Tibial nerve (tissue), 4 donors: ENCODE measurements at regions not wholly inside any gene's neighbourhood (a gene's known extent, or its start where the extent isn't known, plus 50 kb on each side); places are given as distances from the start of the nearest gene placed in this dataset.

Experiments
- DNase-seq, 2 donors: peaks; one replicate each; pipeline ENCODE4 v3.0.0-alpha.2; 2019; ENCODE audit warnings: low spot score in 2 of 2
- H3K27ac ChIP-seq, 4 donors: fragments of 200-600 bp; sonication (generic) in 3 of 4; one replicate each; pipeline ENCODE4 v1.5.1; 2017 to 2019; ENCODE audit warnings: mild to moderate bottlenecking in 1 of 4
- H3K27me3 ChIP-seq, 2 donors: fragments of 200-600 bp; sonication (generic) in 1 of 2; one replicate each; pipeline versions ENCODE4 v1.5.1 to v1.6.0; 2017 to 2019
- H3K36me3 ChIP-seq, 3 donors: fragments of 200-600 bp; sonication (generic); one replicate each; pipeline ENCODE4 v1.5.1; 2018 to 2019
- H3K4me1 ChIP-seq, 4 donors: fragments of 200-600 bp; sonication (generic) in 3 of 4; one replicate each; pipeline ENCODE4 v1.5.1; 2017 to 2019
- H3K4me3 ChIP-seq, 4 donors: fragments of 200-600 bp; sonication (generic) in 3 of 4; one replicate each; pipeline ENCODE4 v1.5.1; 2017 to 2019; ENCODE audit warnings: mild to moderate bottlenecking in 1 of 4, moderate library complexity in 1 of 4
- H3K9me3 ChIP-seq, 4 donors: fragments of 200-600 bp; sonication (generic) in 3 of 4; one replicate each; pipeline ENCODE4 v1.5.1; 2017 to 2019
- EP300 ChIP-seq, 2 donors: sonication (generic); formaldehyde crosslinking; IDR thresholded peaks; one replicate each; pipeline ENCODE4 v1.6.1; 2017; ENCODE audit warnings: antibody characterized with exemption in 2 of 2, mild to moderate bottlenecking in 1 of 2
- POLR2A ChIP-seq, 2 donors: fragments of 450-650 bp; IDR thresholded peaks; one replicate each; pipeline ENCODE4 v1.6.1; 2017; ENCODE audit warnings: antibody characterized with exemption in 2 of 2, mild to moderate bottlenecking in 2 of 2, moderate library complexity in 2 of 2
- WGBS, 2 donors: methylation state at CpG; one replicate each; pipeline ENCODE4 v1.1.5; 2018; 5-methylcytosine and 5-hydroxymethylcytosine counted together
- TF ChIP-seq, protein P1 (sequence below), 5 experiments: fragments of 200-600 bp in 3 of 5; fragments of 450-650 bp in 2 of 5; sonication (generic) in 3 of 5; IDR thresholded peaks; one replicate each; pipeline ENCODE4 v1.5.1; 2016 to 2019; ENCODE audit warnings: antibody characterized with exemption in 5 of 5, mild to moderate bottlenecking in 3 of 5, moderate library complexity in 2 of 5

DNA sequence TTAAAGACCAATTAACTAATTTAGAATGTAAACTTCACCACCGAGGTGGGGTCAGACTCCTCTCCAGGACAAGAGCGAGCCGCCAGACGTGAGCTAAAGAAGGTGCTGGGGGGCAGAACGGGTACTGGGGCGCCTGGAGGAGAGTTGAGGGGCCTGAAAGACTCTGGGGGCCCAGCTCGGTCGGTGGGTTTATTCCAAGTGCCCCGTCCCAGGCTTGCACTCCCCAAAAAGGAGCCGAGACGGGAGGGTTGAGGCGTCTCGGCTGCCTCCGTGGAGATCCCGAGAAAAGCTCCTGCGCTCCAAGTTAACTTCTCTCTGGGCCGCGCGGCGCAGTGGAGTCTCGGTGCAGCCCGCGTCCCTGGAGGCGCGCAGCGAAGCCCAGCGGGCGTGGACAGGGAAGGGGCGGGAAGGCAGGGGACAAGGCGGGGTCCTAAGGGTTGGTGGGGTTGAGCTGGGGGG lies 553.3 kb downstream of the TFEC start:
- Histone ChIP-seq H3K9me3 (no peaks in the 10 kb centered on the region), H3K36me3 (no peaks in the 10 kb centered on the region), H3K4me1 (peaks cover 0 to 23% (median 0%) of the 10 kb centered on the region in 4 donors), H3K27ac (peak overlapping the region in 1 of 4 donors; percentile 33), H3K4me3 (peak overlapping the region; percentile 29 to 57 (median 41)), H3K27me3 (peaks cover 0 to 7% of the 10 kb centered on the region in 2 donors)
- DNase-seq = no peak
- TF ChIP-seq POLR2A (IDR thresholded peaks at IDR 0.05) = no peak
- TF ChIP-seq EP300 (IDR thresholded peaks at IDR 0.05) = no peak
- TF ChIP-seq, protein P1, sequence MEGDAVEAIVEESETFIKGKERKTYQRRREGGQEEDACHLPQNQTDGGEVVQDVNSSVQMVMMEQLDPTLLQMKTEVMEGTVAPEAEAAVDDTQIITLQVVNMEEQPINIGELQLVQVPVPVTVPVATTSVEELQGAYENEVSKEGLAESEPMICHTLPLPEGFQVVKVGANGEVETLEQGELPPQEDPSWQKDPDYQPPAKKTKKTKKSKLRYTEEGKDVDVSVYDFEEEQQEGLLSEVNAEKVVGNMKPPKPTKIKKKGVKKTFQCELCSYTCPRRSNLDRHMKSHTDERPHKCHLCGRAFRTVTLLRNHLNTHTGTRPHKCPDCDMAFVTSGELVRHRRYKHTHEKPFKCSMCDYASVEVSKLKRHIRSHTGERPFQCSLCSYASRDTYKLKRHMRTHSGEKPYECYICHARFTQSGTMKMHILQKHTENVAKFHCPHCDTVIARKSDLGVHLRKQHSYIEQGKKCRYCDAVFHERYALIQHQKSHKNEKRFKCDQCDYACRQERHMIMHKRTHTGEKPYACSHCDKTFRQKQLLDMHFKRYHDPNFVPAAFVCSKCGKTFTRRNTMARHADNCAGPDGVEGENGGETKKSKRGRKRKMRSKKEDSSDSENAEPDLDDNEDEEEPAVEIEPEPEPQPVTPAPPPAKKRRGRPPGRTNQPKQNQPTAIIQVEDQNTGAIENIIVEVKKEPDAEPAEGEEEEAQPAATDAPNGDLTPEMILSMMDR (IDR thresholded peaks at IDR 0.05) = no peak
- WGBS, 2 donors = 1 to 3% methylated on average over 28 to 30 of the region's 30 CpGs

DNA sequence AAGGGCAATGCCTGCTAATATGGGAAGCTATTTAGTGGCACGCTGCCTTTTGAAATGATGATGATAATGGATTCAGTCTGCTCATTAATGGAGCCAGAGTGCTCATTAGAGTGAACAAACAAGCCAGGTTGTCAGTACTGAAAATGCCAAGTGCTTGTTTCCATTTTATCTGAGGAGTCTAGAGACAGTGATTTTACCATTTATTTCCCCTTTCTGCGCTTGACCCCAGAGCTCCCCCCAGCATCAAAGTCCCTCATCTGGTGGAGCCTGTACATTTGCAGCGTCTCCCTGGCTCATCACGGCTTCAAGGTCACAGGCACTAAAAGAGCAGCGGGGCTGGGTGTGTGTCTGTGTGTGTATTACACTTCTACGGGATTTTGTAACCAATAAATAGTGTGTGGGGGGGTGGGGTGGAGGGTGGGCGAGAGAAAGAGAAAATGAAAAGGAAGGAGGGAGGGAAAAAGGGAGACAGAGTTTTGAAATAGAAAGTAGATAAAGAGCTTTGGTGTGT lies 553.8 kb downstream of the TFEC start:
- 6 to 8% methylated on average over 7 of the region's 7 CpGs for WGBS, 2 donors

DNA sequence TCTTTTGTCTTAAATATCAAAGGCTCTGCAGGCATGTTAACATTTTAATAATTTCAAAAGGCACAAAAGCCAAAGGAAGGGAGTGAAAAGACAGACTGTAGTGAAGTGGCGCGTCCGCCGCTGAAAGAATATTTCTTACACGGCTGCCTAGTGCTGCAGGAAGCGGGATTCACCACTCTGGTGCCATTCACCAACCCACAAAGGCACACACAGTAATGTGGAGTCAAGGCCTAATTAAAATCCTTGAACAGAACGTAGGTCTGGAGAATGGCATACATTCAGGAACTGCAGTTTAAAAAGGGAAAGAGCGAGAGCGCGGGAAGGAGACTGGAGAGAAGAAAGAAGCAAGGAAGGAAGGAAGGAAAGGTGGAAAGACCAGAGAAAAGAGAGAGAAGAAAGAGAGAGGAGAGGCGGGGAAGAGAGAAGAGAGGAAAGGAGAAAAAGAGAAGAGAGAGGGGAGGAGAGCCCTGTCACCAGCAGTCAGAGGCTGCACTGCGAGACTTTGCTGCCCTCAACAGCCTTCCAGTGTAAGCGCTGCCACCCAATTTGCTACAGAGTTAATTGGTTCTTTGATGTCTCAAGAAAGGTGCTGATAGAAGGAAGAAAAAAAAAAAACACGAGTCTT lies 554.0 kb downstream of the MDFIC start:
- no peak overlapping the region for H3K4me3 ChIP-seq

More for the DNA sequence above, 553.8 kb downstream of the TFEC start:
- Histone ChIP-seq H3K36me3 (no peaks in the 10 kb centered on the region), H3K27me3 (peaks cover 0 to 7% of the 10 kb centered on the region in 2 donors), H3K4me1 (peaks cover 0 to 23% (median 0%) of the 10 kb centered on the region in 4 donors), H3K4me3 (peak overlapping the region; percentile 29 to 57 (median 41)), H3K9me3 (no peaks in the 10 kb centered on the region), H3K27ac (no peak overlapping the region)
- TF ChIP-seq, protein P1 (IDR thresholded peaks at IDR 0.05) = no peak
- TF ChIP-seq EP300 (IDR thresholded peaks at IDR 0.05) = no peak
- TF ChIP-seq POLR2A (IDR thresholded peaks at IDR 0.05) = no peak
- DNase-seq = no peak

DNA sequence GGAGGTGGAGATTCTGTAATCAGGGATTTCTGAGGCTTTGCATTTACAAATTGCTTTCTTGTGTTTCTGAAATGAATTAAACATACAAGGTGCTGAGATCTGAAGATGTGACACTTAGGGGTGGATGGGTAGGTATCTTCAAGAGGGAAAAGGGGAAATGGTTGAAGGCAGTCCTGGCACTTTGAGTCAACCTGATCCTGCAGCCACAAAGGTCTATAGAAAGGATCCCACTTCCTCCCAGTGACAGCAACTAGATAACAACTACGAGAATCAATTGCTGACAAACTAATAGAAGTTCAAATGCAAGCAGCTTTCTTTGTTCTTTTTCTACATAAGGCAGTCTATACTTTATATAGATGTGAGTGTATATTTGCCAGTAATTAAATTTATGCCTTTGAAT lies 553.3 kb downstream of the MDFIC start:
- Histone ChIP-seq H3K4me3 (no peak overlapping the region), H3K4me1 (peaks cover 0 to 23% (median 0%) of the 10 kb centered on the region in 4 donors), H3K9me3 (no peaks in the 10 kb centered on the region), H3K27ac (no peak overlapping the region), H3K27me3 (peaks cover 0 to 4% of the 10 kb centered on the region in 2 donors), H3K36me3 (no peaks in the 10 kb centered on the region)
- TF ChIP-seq, protein P1 (IDR thresholded peaks at IDR 0.05) = no peak
- TF ChIP-seq POLR2A (IDR thresholded peaks at IDR 0.05) = no peak
- no peak for TF ChIP-seq EP300 (IDR thresholded peaks at IDR 0.05)
- no peak for DNase-seq
- WGBS, 2 donors = 30 to 66% methylated on average over 1 of the region's 1 CpG

More for the DNA sequence above, 554.0 kb downstream of the MDFIC start:
- TF ChIP-seq, protein P1 (IDR thresholded peaks at IDR 0.05) = no peak
- TF ChIP-seq EP300 (IDR thresholded peaks at IDR 0.05) = no peak
- TF ChIP-seq POLR2A (IDR thresholded peaks at IDR 0.05) = no peak
- no peak overlapping the region for H3K27ac ChIP-seq
- peaks cover 0 to 4% of the 10 kb centered on the region in 2 donors for H3K27me3 ChIP-seq
- no peaks in the 10 kb centered on the region for H3K36me3 ChIP-seq
- 64 to 67% methylated on average over 14 of the region's 14 CpGs for WGBS, 2 donors
- peaks cover 0 to 23% (median 0%) of the 10 kb centered on the region in 4 donors for H3K4me1 ChIP-seq
- no peaks in the 10 kb centered on the region for H3K9me3 ChIP-seq
- DNase-seq = no peak

DNA sequence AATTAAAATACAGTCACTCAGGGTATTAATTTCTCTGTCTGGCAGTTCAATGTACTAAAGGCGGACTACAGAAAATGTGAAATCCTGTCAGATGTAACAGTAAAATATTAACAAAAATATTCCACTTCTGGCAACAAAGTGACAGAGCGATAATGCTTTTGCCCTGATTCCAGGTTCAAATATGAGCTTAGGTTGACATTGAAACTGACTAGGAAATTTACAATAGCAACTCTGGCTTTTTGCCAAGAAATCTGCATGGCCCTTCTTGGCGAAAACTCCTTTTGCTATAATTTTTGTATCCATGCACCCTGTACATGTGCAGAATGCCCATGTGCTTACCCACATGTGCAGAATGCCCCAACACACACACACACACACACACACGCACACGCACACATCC lies 552.2 kb downstream of the MDFIC start:
- 83 to 92% methylated on average over 5 of the region's 5 CpGs for WGBS, 2 donors
- no peaks in the 10 kb centered on the region for H3K9me3 ChIP-seq

More for the DNA sequence above, 552.2 kb downstream of the MDFIC start:
- Histone ChIP-seq H3K36me3 (no peaks in the 10 kb centered on the region), H3K27ac (no peak overlapping the region), H3K4me1 (peaks cover 0 to 23% (median 0%) of the 10 kb centered on the region in 4 donors), H3K27me3 (peaks cover 0 to 4% of the 10 kb centered on the region in 2 donors), H3K4me3 (no peak overlapping the region)
- TF ChIP-seq, protein P1 (IDR thresholded peaks at IDR 0.05) = no peak
- TF ChIP-seq EP300 (IDR thresholded peaks at IDR 0.05) (no peak), POLR2A (IDR thresholded peaks at IDR 0.05) (no peak)
- no peak for DNase-seq
